ENCODE measurements at regions not wholly inside any gene's neighbourhood (a gene's known extent, or its start where the extent isn't known, plus 50 kb on each side); places are given as distances from the start of the nearest gene placed in this dataset.

- no peak overlapping the region for H3K4me3 ChIP-seq (replicated peaks; ENCODE audit: insufficient read depth, low read length)
- TF ChIP-seq CTCF (IDR thresholded peaks at IDR 0.05; ENCODE audit: insufficient read depth, low read length): no peak
- TF ChIP-seq SPI1 (IDR thresholded peaks at IDR 0.05; ENCODE audit: borderline replicate concordance, low read depth): no peak
- TF ChIP-seq, protein P1, sequence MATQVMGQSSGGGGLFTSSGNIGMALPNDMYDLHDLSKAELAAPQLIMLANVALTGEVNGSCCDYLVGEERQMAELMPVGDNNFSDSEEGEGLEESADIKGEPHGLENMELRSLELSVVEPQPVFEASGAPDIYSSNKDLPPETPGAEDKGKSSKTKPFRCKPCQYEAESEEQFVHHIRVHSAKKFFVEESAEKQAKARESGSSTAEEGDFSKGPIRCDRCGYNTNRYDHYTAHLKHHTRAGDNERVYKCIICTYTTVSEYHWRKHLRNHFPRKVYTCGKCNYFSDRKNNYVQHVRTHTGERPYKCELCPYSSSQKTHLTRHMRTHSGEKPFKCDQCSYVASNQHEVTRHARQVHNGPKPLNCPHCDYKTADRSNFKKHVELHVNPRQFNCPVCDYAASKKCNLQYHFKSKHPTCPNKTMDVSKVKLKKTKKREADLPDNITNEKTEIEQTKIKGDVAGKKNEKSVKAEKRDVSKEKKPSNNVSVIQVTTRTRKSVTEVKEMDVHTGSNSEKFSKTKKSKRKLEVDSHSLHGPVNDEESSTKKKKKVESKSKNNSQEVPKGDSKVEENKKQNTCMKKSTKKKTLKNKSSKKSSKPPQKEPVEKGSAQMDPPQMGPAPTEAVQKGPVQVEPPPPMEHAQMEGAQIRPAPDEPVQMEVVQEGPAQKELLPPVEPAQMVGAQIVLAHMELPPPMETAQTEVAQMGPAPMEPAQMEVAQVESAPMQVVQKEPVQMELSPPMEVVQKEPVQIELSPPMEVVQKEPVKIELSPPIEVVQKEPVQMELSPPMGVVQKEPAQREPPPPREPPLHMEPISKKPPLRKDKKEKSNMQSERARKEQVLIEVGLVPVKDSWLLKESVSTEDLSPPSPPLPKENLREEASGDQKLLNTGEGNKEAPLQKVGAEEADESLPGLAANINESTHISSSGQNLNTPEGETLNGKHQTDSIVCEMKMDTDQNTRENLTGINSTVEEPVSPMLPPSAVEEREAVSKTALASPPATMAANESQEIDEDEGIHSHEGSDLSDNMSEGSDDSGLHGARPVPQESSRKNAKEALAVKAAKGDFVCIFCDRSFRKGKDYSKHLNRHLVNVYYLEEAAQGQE (IDR thresholded peaks at IDR 0.05; ENCODE audit: insufficient replicate concordance, low read depth): no peak
- TF ChIP-seq GABPA (IDR thresholded peaks at IDR 0.05; ENCODE audit: low read depth): no peak
- TF ChIP-seq POLR2AphosphoS5 (IDR thresholded peaks at IDR 0.05; ENCODE audit: low read depth): no peak
- no peak overlapping the region for H3K27ac ChIP-seq (replicated peaks)
- no peak for DNase-seq (ENCODE audit: low read depth in 1 of 2, low spot score in 1 of 2)
- no peaks in the 10 kb centered on the region for H3K27me3 ChIP-seq (ENCODE audit: insufficient read depth, poor library complexity, severe bottlenecking)
Measured at GRCh38 chr1:234750922-234751627, 141.1 kb upstream of the IRF2BP2 start.

DNA sequence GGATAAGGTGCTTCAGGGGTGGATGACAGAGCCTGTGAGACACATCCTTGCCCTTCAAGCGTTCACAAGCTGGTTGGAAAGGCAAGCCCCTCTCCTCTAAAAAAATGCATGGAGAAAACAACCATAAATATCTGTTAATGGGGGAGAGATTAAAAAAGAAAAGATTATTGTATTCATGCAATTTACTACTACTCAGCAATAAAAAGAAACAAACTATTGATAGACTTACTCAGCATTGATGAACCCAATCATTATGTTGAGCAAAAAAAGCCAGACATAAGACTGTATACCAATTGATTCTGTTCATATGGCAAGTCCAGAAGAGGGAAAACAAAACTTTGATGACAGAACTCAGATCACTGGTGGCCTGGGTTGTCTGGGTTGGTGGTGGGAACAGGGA is 138.7 kb upstream of the IRF2BP2 start:
- DNase-seq (ENCODE audit: low read depth in 1 of 2, low spot score in 1 of 2): no peak
- Histone ChIP-seq H3K27me3 (ENCODE audit: insufficient read depth, poor library complexity, severe bottlenecking) (no peaks in the 10 kb centered on the region), H3K27ac (replicated peaks) (no peak overlapping the region), H3K4me3 (replicated peaks; ENCODE audit: insufficient read depth, low read length) (no peak overlapping the region)
- TF ChIP-seq, protein P1 (IDR thresholded peaks at IDR 0.05; ENCODE audit: insufficient replicate concordance, low read depth): no peak
- TF ChIP-seq POLR2AphosphoS5 (IDR thresholded peaks at IDR 0.05; ENCODE audit: low read depth): no peak
- no peak for TF ChIP-seq CTCF (IDR thresholded peaks at IDR 0.05; ENCODE audit: insufficient read depth, low read length)
- no peak for TF ChIP-seq GABPA (IDR thresholded peaks at IDR 0.05; ENCODE audit: low read depth)

GRCh38 chr1:234748066-234748465 is 138.1 kb upstream of the IRF2BP2 start:
- H3K4me3 ChIP-seq (replicated peaks; ENCODE audit: insufficient read depth, low read length): no peak overlapping the region
- H3K27me3 ChIP-seq (ENCODE audit: insufficient read depth, poor library complexity, severe bottlenecking): no peaks in the 10 kb centered on the region
- no peak overlapping the region for H3K27ac ChIP-seq (replicated peaks)
- no peak for DNase-seq (ENCODE audit: low read depth in 1 of 2, low spot score in 1 of 2)
- no peak for TF ChIP-seq POLR2AphosphoS5 (IDR thresholded peaks at IDR 0.05; ENCODE audit: low read depth)
- TF ChIP-seq GABPA (IDR thresholded peaks at IDR 0.05; ENCODE audit: low read depth): no peak
- no peak for TF ChIP-seq CTCF (IDR thresholded peaks at IDR 0.05; ENCODE audit: insufficient read depth, low read length)
- TF ChIP-seq SPI1 (IDR thresholded peaks at IDR 0.05; ENCODE audit: borderline replicate concordance, low read depth): no peak
- TF ChIP-seq, protein P1 (IDR thresholded peaks at IDR 0.05; ENCODE audit: insufficient replicate concordance, low read depth): no peak

Data from HL-60 (cell line).